Uterus (tissue), 3 donors: ENCODE measurements at regions not wholly inside any gene's neighbourhood (a gene's known extent, or its start where the extent isn't known, plus 50 kb on each side); places are given as distances from the start of the nearest gene placed in this dataset.
A peak's percentile ranks its signal among the peaks of the same experiment; 100 is the strongest.

Experiments
- DNase-seq, 2 donors: peaks; one replicate each; pipeline ENCODE4 v3.0.0-alpha.2; 2019 to 2020
- H3K27ac ChIP-seq, 2 donors: fragments of 200-600 bp; sonication (generic); 1 replicate in 1 of 2; 2 replicates in 1 of 2; pipeline ENCODE4 v1.5.1; 2016 to 2018
- H3K27me3 ChIP-seq, 2 donors: fragments of 200-600 bp; sonication (generic); one replicate each; pipeline ENCODE4 v1.5.1; 2018 to 2019; ENCODE audit warnings: control low read depth in 1 of 2
- H3K36me3 ChIP-seq, 2 donors: fragments of 200-600 bp; sonication (generic); one replicate each; pipeline ENCODE4 v1.5.1; 2019; ENCODE audit warnings: control low read depth in 1 of 2
- H3K4me1 ChIP-seq, 2 donors: fragments of 200-600 bp; sonication (generic); one replicate each; pipeline ENCODE4 v1.5.1; 2018 to 2019; ENCODE audit warnings: control low read depth in 1 of 2
- H3K4me3 ChIP-seq, 2 donors: fragments of 200-600 bp; sonication (generic); 1 replicate in 1 of 2; 2 replicates in 1 of 2; pipeline ENCODE4 v1.5.1; 2018 to 2019; ENCODE audit warnings: mild to moderate bottlenecking in 1 of 2
- H3K9me3 ChIP-seq, 2 donors: fragments of 200-600 bp; sonication (generic); one replicate each; pipeline ENCODE4 v1.5.1; 2019; ENCODE audit warnings: control low read depth in 1 of 2
- CTCF ChIP-seq, 4 experiments: fragments of 200-600 bp in 2 of 4; fragments of 450-650 bp in 2 of 4; sonication (generic) in 2 of 4; IDR thresholded peaks; one replicate each; pipeline ENCODE4 v1.5.1; 2016 to 2019; ENCODE audit warnings: antibody characterized with exemption in 4 of 4, mild to moderate bottlenecking in 2 of 4, moderate library complexity in 1 of 4
- POLR2A ChIP-seq, 2 donors: fragments of 450-650 bp; IDR thresholded peaks; one replicate each; pipeline ENCODE4 v1.6.1; 2016; ENCODE audit warnings: antibody characterized with exemption in 2 of 2, mild to moderate bottlenecking in 1 of 2, moderate library complexity in 1 of 2
- intact Hi-C: fragments of 100-400 bp; cut with DNase I; formaldehyde crosslinking; loops from one replicate; pipeline ENCODE4 v1.15.1; 2023; ENCODE audit warnings: low total_unique reads
- donor health status: DM: yes; HTN: yes; CAD: no.

GRCh38 chr7:3152714-3153113, 109.0 kb upstream of the CARD11 start:
- H3K27ac ChIP-seq, result no peak overlapping the region
- H3K36me3 ChIP-seq, result no peaks in the 10 kb centered on the region
- no peak for TF ChIP-seq CTCF (IDR thresholded peaks at IDR 0.05)
- no peak for TF ChIP-seq POLR2A (IDR thresholded peaks at IDR 0.05)
- no peaks in the 10 kb centered on the region for H3K27me3 ChIP-seq
- H3K9me3 ChIP-seq, result no peaks in the 10 kb centered on the region
- no peak overlapping the region for H3K4me3 ChIP-seq
- DNase-seq, result no peak
- intact Hi-C loops, result no loop called here
- H3K4me1 ChIP-seq, result no peaks in the 10 kb centered on the region

- intact Hi-C loops, result no loop called here
Observed at GRCh38 chr7:3153118-3153517, 109.5 kb upstream of the CARD11 start.

GRCh38 chr7:3154317-3154716, 110.7 kb upstream of the CARD11 start:
- no peaks in the 10 kb centered on the region for H3K9me3 ChIP-seq
- no peak for DNase-seq
- H3K27me3 ChIP-seq, result no peaks in the 10 kb centered on the region
- intact Hi-C loops, result no loop called here
- H3K4me1 ChIP-seq, result no peaks in the 10 kb centered on the region
- H3K4me3 ChIP-seq, result no peak overlapping the region
- TF ChIP-seq CTCF (IDR thresholded peaks at IDR 0.05), result no peak
- TF ChIP-seq POLR2A (IDR thresholded peaks at IDR 0.05), result no peak
- H3K36me3 ChIP-seq, result no peaks in the 10 kb centered on the region
- H3K27ac ChIP-seq, result no peak overlapping the region

More at GRCh38 chr7:3153118-3153517, 109.5 kb upstream of the CARD11 start:
- H3K4me1 ChIP-seq, result no peaks in the 10 kb centered on the region
- TF ChIP-seq CTCF (IDR thresholded peaks at IDR 0.05) (no peak), POLR2A (IDR thresholded peaks at IDR 0.05) (no peak)
- no peaks in the 10 kb centered on the region for H3K9me3 ChIP-seq
- no peaks in the 10 kb centered on the region for H3K27me3 ChIP-seq
- no peak overlapping the region for H3K27ac ChIP-seq
- H3K4me3 ChIP-seq, result no peak overlapping the region
- DNase-seq, result no peak
- H3K36me3 ChIP-seq, result no peaks in the 10 kb centered on the region

- intact Hi-C loops, result no loop called here
- H3K27ac ChIP-seq, result no peak overlapping the region
- no peaks in the 10 kb centered on the region for H3K4me1 ChIP-seq
- H3K27me3 ChIP-seq, result no peaks in the 10 kb centered on the region
- no peaks in the 10 kb centered on the region for H3K36me3 ChIP-seq
- DNase-seq, result no peak
- H3K4me3 ChIP-seq, result no peak overlapping the region
- H3K9me3 ChIP-seq, result no peaks in the 10 kb centered on the region
- TF ChIP-seq POLR2A (IDR thresholded peaks at IDR 0.05) (no peak), CTCF (IDR thresholded peaks at IDR 0.05) (peak; percentile 34 to 56 (median 41))
Observed at GRCh38 chr7:3154881-3155494, 111.3 kb upstream of the CARD11 start.

- H3K4me1 ChIP-seq, result no peaks in the 10 kb centered on the region
- no peak overlapping the region for H3K27ac ChIP-seq
- H3K4me3 ChIP-seq, result no peak overlapping the region
- DNase-seq, result no peak
- intact Hi-C loops, result no loop called here
- H3K27me3 ChIP-seq, result no peaks in the 10 kb centered on the region
- no peak for TF ChIP-seq POLR2A (IDR thresholded peaks at IDR 0.05)
- no peak for TF ChIP-seq CTCF (IDR thresholded peaks at IDR 0.05)
- H3K9me3 ChIP-seq, result no peaks in the 10 kb centered on the region
- no peaks in the 10 kb centered on the region for H3K36me3 ChIP-seq
Observed at GRCh38 chr7:3156508-3156907, 112.8 kb upstream of the CARD11 start.
